HepG2 (cell line): ENCODE measurements at regions not wholly inside any gene's neighbourhood (a gene's known extent, or its start where the extent isn't known, plus 50 kb on each side); places are given as distances from the start of the nearest gene placed in this dataset.

ENCODE experiments used
- ATAC-seq: fragments of 200-7000 bp; cut with Tn5 transposase; 3 replicates; pipeline ENCODE4 v1.9.1; 2020; ENCODE audit warnings: mild to moderate bottlenecking, moderate library complexity
- BruUV-seq: library from RNA; stranded (reverse); fragments of 400-500 nt; replicated peaks from 2 replicates; lab custom pipeline; 2021; lab: Mats Ljungman, UMichigan
- CTCF ChIA-PET: fragments of 300-600 bp; formaldehyde crosslinking; extraction: SDS; loops from one replicate; lab custom pipeline; 2021; ENCODE audit warnings: low total read pairs, inconsistent platforms, low intra/inter-chr PET ratio; lab: Yijun Ruan, JAX
- POLR2A ChIA-PET: fragments of 350-600 bp; sonication (Branson Sonifier 250); formaldehyde crosslinking; loops from one replicate; lab custom pipeline; 2020; ENCODE audit warnings: antibody characterized with exemption, inconsistent platforms; lab: Yijun Ruan, JAX
- DNase-seq: peaks from one replicate; pipeline ENCODE4 v3.0.0-alpha.2; 2015; ENCODE audit warnings: low spot score
- FAIRE-seq: peaks from 3 replicates; lab custom pipeline; 2011; peaks lifted over from hg19 to GRCh38; lab: Jason Lieb, UNC
- H2AFZ ChIP-seq: one replicate; pipeline ENCODE4 v1.6.1; 2011; ENCODE audit warnings: low read length, inconsistent platforms
- H3K27ac ChIP-seq: fragments of 300-600 bp; 3 replicates; pipeline ENCODE4 v1.8.0; 2011; ENCODE audit warnings: mixed run types, mild to moderate bottlenecking, mixed read lengths, low read length, inconsistent platforms; ENCODE audit not compliant: insufficient read depth; ENCODE audit errors: extremely low read length
- H3K27me3 ChIP-seq, 2 experiments: fragments of 200-600 bp in 1 of 2; 2 replicates in 1 of 2; 3 replicates in 1 of 2; pipeline versions ENCODE4 v1.6.0 to v1.8.0; 2011; ENCODE audit warnings: low read length in 2 of 2, mild to moderate bottlenecking in 2 of 2, moderate library complexity in 2 of 2, inconsistent platforms in 1 of 2; ENCODE audit not compliant: insufficient read depth in 2 of 2, control insufficient read depth in 1 of 2
- H3K36me3 ChIP-seq, 2 experiments: fragments of 200-600 bp in 1 of 2; replicated peaks in 1 of 2; 2 replicates in 1 of 2; 3 replicates in 1 of 2; pipeline versions ENCODE4 v1.5.1 to v1.8.0; 2011; ENCODE audit warnings: low read length in 2 of 2, inconsistent platforms in 1 of 2; ENCODE audit not compliant: insufficient read depth in 2 of 2, control insufficient read depth in 1 of 2
- H3K4me1 ChIP-seq: 2 replicates; pipeline ENCODE4 v1.5.1; 2012; ENCODE audit warnings: low read length, inconsistent platforms; ENCODE audit not compliant: insufficient read depth
- H3K4me2 ChIP-seq: 2 replicates; pipeline ENCODE4 v1.6.0; 2011; ENCODE audit warnings: low read depth, low read length, inconsistent platforms
- H3K4me3 ChIP-seq, 3 experiments: fragments of 200-600 bp in 1 of 3; sonication (generic), shearing (Covaris generic) in 1 of 3; replicated peaks in 1 of 3; 2 replicates each; pipeline ENCODE4 v1.5.1; 2011 to 2016; ENCODE audit warnings: low read length in 3 of 3, inconsistent platforms in 2 of 3, low read depth in 2 of 3, mild to moderate bottlenecking in 2 of 3, control low read depth in 1 of 3, mixed read lengths in 1 of 3; ENCODE audit not compliant: insufficient read depth in 1 of 3
- H3K79me2 ChIP-seq: one replicate; pipeline ENCODE4 v1.6.1; 2011; ENCODE audit warnings: low read length, inconsistent platforms; ENCODE audit not compliant: insufficient read depth
- H3K9ac ChIP-seq: 2 replicates; pipeline ENCODE4 v1.6.0; 2011; ENCODE audit warnings: mild to moderate bottlenecking, low read depth, low read length, inconsistent platforms; ENCODE audit not compliant: insufficient read depth
- H3K9me3 ChIP-seq: 2 replicates; pipeline ENCODE4 v1.5.1; 2012; ENCODE audit warnings: mild to moderate bottlenecking, low read length
- H4K20me1 ChIP-seq: 2 replicates; pipeline ENCODE4 v1.6.0; 2011; ENCODE audit warnings: inconsistent platforms, mild to moderate bottlenecking, low read length, moderate library complexity; ENCODE audit not compliant: insufficient read depth
- CCAR2 ChIP-seq: fragments of 200-400 bp; formaldehyde crosslinking; optimal IDR thresholded peaks from 2 replicates; pipeline ENCODE3; 2018; ENCODE audit warnings: low read depth, mild to moderate bottlenecking, low read length, moderate library complexity
- CSRNP2 ChIP-seq: sonication (generic); formaldehyde crosslinking; conservative IDR thresholded peaks from 2 replicates; pipeline ENCODE4 v1.8.0; 2022; ENCODE audit warnings: low read depth, missing genetic modification reagents
- HCFC1 ChIP-seq: fragments of 150-350 bp; IDR thresholded peaks from 2 replicates; pipeline ENCODE4 v1.6.1; 2014; ENCODE audit warnings: low read depth, low read length
- MED1 ChIP-seq: sonication (generic); formaldehyde crosslinking; IDR thresholded peaks from 2 replicates; pipeline ENCODE4 v1.4.0; 2020; ENCODE audit warnings: missing genetic modification reagents
- MEIS1 ChIP-seq: sonication (generic); formaldehyde crosslinking; IDR thresholded peaks from 2 replicates; pipeline ENCODE4 v1.9.0; 2021; ENCODE audit warnings: mild to moderate bottlenecking, missing genetic modification reagents, moderate library complexity, borderline replicate concordance
- NCOA1 ChIP-seq: sonication (generic); formaldehyde crosslinking; IDR thresholded peaks from 2 replicates; pipeline ENCODE4 v1.9.0; 2021; ENCODE audit warnings: missing genetic modification reagents
- NFKB2 ChIP-seq: sonication (generic); formaldehyde crosslinking; IDR thresholded peaks from 2 replicates; pipeline ENCODE4 v1.4.0; 2020; ENCODE audit warnings: missing genetic modification reagents, borderline replicate concordance
- ONECUT2 ChIP-seq: sonication (generic); formaldehyde crosslinking; IDR thresholded peaks from 2 replicates; pipeline ENCODE4 v1.4.0; 2020; ENCODE audit warnings: missing genetic modification reagents
- ZMAT5 ChIP-seq: sonication (generic); formaldehyde crosslinking; IDR thresholded peaks from 2 replicates; pipeline ENCODE4 v1.5.0; 2020; ENCODE audit warnings: mild to moderate bottlenecking, low read depth, missing genetic modification reagents, borderline replicate concordance
- ZNF207 ChIP-seq: fragments of 450-650 bp; IDR thresholded peaks from 2 replicates; pipeline ENCODE4 v1.6.1; 2016; ENCODE audit warnings: antibody characterized with exemption, borderline replicate concordance
- ZNF558 ChIP-seq: sonication (generic); formaldehyde crosslinking; IDR thresholded peaks from 2 replicates; pipeline ENCODE4 v1.9.0; 2022; ENCODE audit warnings: mild to moderate bottlenecking, missing genetic modification reagents, borderline replicate concordance
- ZNF567 ChIP-seq: sonication (generic); formaldehyde crosslinking; IDR thresholded peaks from 2 replicates; pipeline ENCODE4 v1.8.1; 2023; ENCODE audit warnings: mild to moderate bottlenecking, missing genetic modification reagents, borderline replicate concordance
- ZNF574 ChIP-seq: sonication (generic); formaldehyde crosslinking; IDR thresholded peaks from 2 replicates; pipeline ENCODE4 v1.4.0; 2020; ENCODE audit warnings: missing genetic modification reagents
- WGBS: methylation state at CpG from one replicate; pipeline ENCODE4 v1.1.6; 2017; ENCODE audit warnings: low lambda C conversion rate; 5-methylcytosine and 5-hydroxymethylcytosine counted together
- in situ Hi-C: cut with HindIII; loops from 2 replicates; pipeline ENCODE4 v1.10.0; 2017; ENCODE audit warnings: low pct_unique_long_range_greater_than_20kb; ENCODE audit not compliant: extremely low pct_ligation_motif_present
- intact Hi-C: fragments of 100-400 bp; cut with micrococcal nuclease; formaldehyde crosslinking; loops from one replicate; pipeline ENCODE4 v1.10.0; 2022; ENCODE audit not compliant: unreplicated experiment

GRCh38 chr3:157649511-157649910, 146.3 kb upstream of the VEPH1 start:
- in situ Hi-C loops (no loop called here), intact Hi-C loops (no loop called here)
- no peak overlapping the region for H2AFZ ChIP-seq
- no TSS peak for BruUV-seq
- no peak overlapping the region for H3K4me3 ChIP-seq
- no peak for TF ChIP-seq HCFC1
- no peak for TF ChIP-seq ZNF207
- no peak for TF ChIP-seq CCAR2
- no peak for TF ChIP-seq ONECUT2 (CRISPR knock-in tag)
- no peak for TF ChIP-seq CSRNP2
- no peak for TF ChIP-seq ZNF558 (CRISPR knock-in tag)
- no peak for TF ChIP-seq MEIS1 (CRISPR knock-in tag)
- no peak for TF ChIP-seq ZMAT5 (CRISPR knock-in tag)
- TF ChIP-seq NCOA1 (CRISPR knock-in tag) = no peak
- no peak for TF ChIP-seq MED1
- no peak for TF ChIP-seq ZNF567
- TF ChIP-seq ZNF574 (CRISPR knock-in tag) = no peak
- no peak for TF ChIP-seq NFKB2
- DNase-seq = no peak
- no peaks in the 10 kb centered on the region for H3K79me2 ChIP-seq
- no peaks in the 10 kb centered on the region for H3K36me3 ChIP-seq
- FAIRE-seq = no peak
- H3K4me2 ChIP-seq = no peak overlapping the region
- H4K20me1 ChIP-seq = no peaks in the 10 kb centered on the region
- H3K4me1 ChIP-seq = no peaks in the 10 kb centered on the region
- 0% methylated on average over 1 of the region's 1 CpG for WGBS
- ChIA-PET POLR2A (no interaction called here), CTCF (no interaction called here)
- no peaks in the 10 kb centered on the region for H3K9me3 ChIP-seq
- no peak overlapping the region for H3K27ac ChIP-seq
- no peak for ATAC-seq
- H3K9ac ChIP-seq = no peak overlapping the region
- H3K27me3 ChIP-seq = no peaks in the 10 kb centered on the region
